DND-41 (cell line): ENCODE measurements at regions not wholly inside any gene's neighbourhood (a gene's known extent, or its start where the extent isn't known, plus 50 kb on each side); places are given as distances from the start of the nearest gene placed in this dataset.

Experiments used
- ATAC-seq: fragments of 200-7000 bp; cut with Tn5 transposase; 3 replicates; pipeline ENCODE4 v1.9.1; 2021; ENCODE audit warnings: low read depth; ENCODE audit not compliant: insufficient read depth
- DNase-seq: peaks from one replicate; pipeline ENCODE4 v3.0.0-alpha.2; 2020
- H2AFZ ChIP-seq: 2 replicates; pipeline ENCODE4 v1.6.0; 2012; ENCODE audit warnings: low read depth, low read length
- H3K27ac ChIP-seq: 2 replicates; pipeline ENCODE4 v1.5.1; 2012; ENCODE audit warnings: low read length, inconsistent platforms
- H3K27me3 ChIP-seq: fragments of 200-600 bp; sonication (generic); 2 replicates; pipeline ENCODE4 v1.6.0; 2012; ENCODE audit warnings: low read length, mild to moderate bottlenecking, inconsistent platforms; ENCODE audit not compliant: insufficient read depth, poor library complexity
- H3K36me3 ChIP-seq: 2 replicates; pipeline ENCODE4 v1.5.1; 2012; ENCODE audit warnings: low read length, inconsistent platforms; ENCODE audit not compliant: insufficient read depth
- H3K4me1 ChIP-seq: 2 replicates; pipeline ENCODE4 v1.5.1; 2012; ENCODE audit warnings: mild to moderate bottlenecking, low read length; ENCODE audit not compliant: insufficient read depth
- H3K4me2 ChIP-seq: 2 replicates; pipeline ENCODE4 v1.6.0; 2012; ENCODE audit warnings: mild to moderate bottlenecking, moderate library complexity, low read length, inconsistent platforms; ENCODE audit not compliant: insufficient read depth
- H3K4me3 ChIP-seq, 2 experiments: fragments of 200-600 bp in 1 of 2; shearing (Covaris generic) in 1 of 2; 2 replicates each; pipeline ENCODE4 v1.5.1; 2012 to 2016; ENCODE audit warnings: inconsistent platforms in 2 of 2, low read length in 2 of 2, mild to moderate bottlenecking in 2 of 2, low read depth in 1 of 2, moderate library complexity in 1 of 2
- H3K79me2 ChIP-seq: 2 replicates; pipeline ENCODE4 v1.6.0; 2012; ENCODE audit warnings: low read length, inconsistent platforms; ENCODE audit not compliant: insufficient read depth
- H3K9ac ChIP-seq: 2 replicates; pipeline ENCODE4 v1.6.0; 2012; ENCODE audit warnings: low read depth, mild to moderate bottlenecking, inconsistent platforms, low read length, moderate library complexity
- H3K9me3 ChIP-seq: 2 replicates; pipeline ENCODE4 v1.5.1; 2012; ENCODE audit warnings: low read length, moderate library complexity, mild to moderate bottlenecking, inconsistent platforms; ENCODE audit not compliant: insufficient read depth, severe bottlenecking
- H4K20me1 ChIP-seq: 2 replicates; pipeline ENCODE4 v1.6.0; 2012; ENCODE audit warnings: low read length; ENCODE audit not compliant: insufficient read depth
- CTCF ChIP-seq: IDR thresholded peaks from 2 replicates; pipeline ENCODE4 v1.5.1; 2012; ENCODE audit warnings: borderline replicate concordance, low read length, moderate library complexity, mild to moderate bottlenecking; ENCODE audit not compliant: poor library complexity, severe bottlenecking; ENCODE audit errors: extremely low read depth
- EZH2 ChIP-seq: IDR thresholded peaks from 3 replicates; pipeline ENCODE4 v1.6.1; 2012; ENCODE audit warnings: borderline replicate concordance, low read depth, mild to moderate bottlenecking, moderate library complexity, low read length, inconsistent platforms; ENCODE audit not compliant: severe bottlenecking

DNA sequence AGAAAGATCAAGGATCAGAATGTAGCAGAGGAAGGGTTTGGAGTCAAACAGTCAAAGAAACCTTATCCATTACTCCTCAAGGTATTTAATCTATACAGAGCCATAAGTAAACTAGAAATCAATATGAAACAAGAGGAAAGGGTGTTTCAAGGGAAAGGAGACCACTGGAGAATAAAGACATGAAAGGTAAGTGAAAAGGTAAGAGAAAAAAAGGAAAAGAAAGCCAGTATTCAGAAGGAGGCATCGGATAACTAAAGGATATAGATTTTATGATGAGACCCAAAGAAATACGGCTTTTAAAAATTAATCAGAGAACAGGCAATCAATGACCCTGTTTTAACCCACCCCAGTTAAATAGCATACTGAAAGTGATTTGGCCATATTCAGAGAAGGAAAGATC is 438.7 kb upstream of the MIR17HG start:
- H2AFZ ChIP-seq, result no peak overlapping the region
- no peak overlapping the region for H3K27ac ChIP-seq
- no peak overlapping the region for H3K4me2 ChIP-seq
- no peaks in the 10 kb centered on the region for H3K79me2 ChIP-seq
- H3K9ac ChIP-seq, result no peak overlapping the region
- H3K9me3 ChIP-seq, result no peaks in the 10 kb centered on the region
- no peak overlapping the region for H3K4me3 ChIP-seq
- no peaks in the 10 kb centered on the region for H3K36me3 ChIP-seq
- DNase-seq (no peak), ATAC-seq (no peak)
- no peaks in the 10 kb centered on the region for H3K4me1 ChIP-seq
- TF ChIP-seq CTCF (no peak), EZH2 (no peak)
- H3K27me3 ChIP-seq, result no peaks in the 10 kb centered on the region
- no peaks in the 10 kb centered on the region for H4K20me1 ChIP-seq

DNA sequence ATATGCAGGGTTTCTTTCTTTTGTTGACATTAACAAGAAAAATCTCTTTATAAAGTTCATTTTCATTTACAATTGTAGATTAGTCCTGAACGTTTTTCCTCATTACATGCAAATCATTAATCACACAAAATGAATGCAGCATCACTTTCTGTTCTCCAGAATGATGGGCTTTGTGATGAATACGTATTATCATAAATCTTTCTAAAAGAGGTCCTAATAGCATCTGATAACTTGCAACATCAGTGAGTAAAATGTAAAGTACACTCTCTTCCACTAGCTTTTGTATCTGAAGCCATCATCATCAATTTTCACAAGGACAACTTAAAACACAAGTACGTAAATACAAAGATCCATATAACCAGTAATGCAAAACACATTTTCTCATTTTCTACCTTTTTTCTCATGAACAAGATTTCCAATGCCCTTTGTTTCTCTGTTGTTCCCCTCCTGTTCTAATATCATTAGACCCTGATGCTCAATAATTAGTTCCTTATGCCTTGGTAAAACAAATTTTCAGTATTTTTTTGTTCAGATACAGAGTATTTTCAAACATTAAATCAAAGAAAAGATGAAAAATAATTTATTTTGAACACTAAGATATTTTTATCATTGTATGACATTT is 437.4 kb upstream of the MIR17HG start:
- TF ChIP-seq EZH2, result no peak
- no peak for TF ChIP-seq CTCF
- no peak overlapping the region for H2AFZ ChIP-seq
- ATAC-seq, result no peak
- H3K36me3 ChIP-seq, result no peaks in the 10 kb centered on the region
- no peak overlapping the region for H3K27ac ChIP-seq
- no peak overlapping the region for H3K4me2 ChIP-seq
- H4K20me1 ChIP-seq, result no peaks in the 10 kb centered on the region
- H3K27me3 ChIP-seq, result no peaks in the 10 kb centered on the region
- no peak overlapping the region for H3K4me3 ChIP-seq
- no peaks in the 10 kb centered on the region for H3K4me1 ChIP-seq
- no peak overlapping the region for H3K9ac ChIP-seq
- DNase-seq, result no peak
- no peaks in the 10 kb centered on the region for H3K79me2 ChIP-seq
- H3K9me3 ChIP-seq, result no peaks in the 10 kb centered on the region

DNA sequence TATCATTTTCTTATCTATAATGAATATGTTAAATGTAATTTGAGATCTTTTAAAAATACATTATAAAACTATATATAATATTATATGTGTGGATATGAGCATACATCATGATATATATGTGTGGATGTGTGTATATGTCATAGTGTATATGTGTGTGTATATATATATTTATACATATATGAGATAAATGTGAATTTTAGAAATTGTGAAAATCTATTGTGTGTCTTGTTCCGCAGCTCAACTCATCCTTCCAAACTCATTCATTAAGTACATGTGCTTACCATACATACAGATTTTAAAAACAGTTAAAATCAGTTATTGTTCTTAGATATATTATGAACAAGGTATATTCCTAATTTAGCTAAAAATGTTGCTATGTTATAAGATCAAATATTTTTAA is 435.2 kb upstream of the MIR17HG start:
- Histone ChIP-seq H3K9me3 (no peaks in the 10 kb centered on the region), H3K4me1 (no peaks in the 10 kb centered on the region), H3K36me3 (no peaks in the 10 kb centered on the region), H4K20me1 (no peaks in the 10 kb centered on the region), H3K4me2 (no peak overlapping the region), H3K27me3 (no peaks in the 10 kb centered on the region), H3K9ac (no peak overlapping the region), H3K79me2 (no peaks in the 10 kb centered on the region), H3K27ac (no peak overlapping the region), H2AFZ (no peak overlapping the region), H3K4me3 (no peak overlapping the region)
- DNase-seq (no peak), ATAC-seq (no peak)
- no peak for TF ChIP-seq EZH2

- no peak overlapping the region for H3K9ac ChIP-seq
- TF ChIP-seq CTCF (no peak), EZH2 (no peak)
- H3K27ac ChIP-seq, result no peak overlapping the region
- DNase-seq (no peak), ATAC-seq (no peak)
- no peaks in the 10 kb centered on the region for H3K4me1 ChIP-seq
- H3K79me2 ChIP-seq, result no peaks in the 10 kb centered on the region
- H3K27me3 ChIP-seq, result no peaks in the 10 kb centered on the region
- H3K4me3 ChIP-seq, result no peak overlapping the region
- no peak overlapping the region for H3K4me2 ChIP-seq
- no peak overlapping the region for H2AFZ ChIP-seq
- no peaks in the 10 kb centered on the region for H3K36me3 ChIP-seq
- no peaks in the 10 kb centered on the region for H3K9me3 ChIP-seq
- no peaks in the 10 kb centered on the region for H4K20me1 ChIP-seq
These were observed 429.0 kb upstream of the MIR17HG start for GRCh38 chr13:90918536-90918935.
